ENCODE measurements at regions not wholly inside any gene's neighbourhood (a gene's known extent, or its start where the extent isn't known, plus 50 kb on each side); places are given as distances from the start of the nearest gene placed in this dataset.

DNA sequence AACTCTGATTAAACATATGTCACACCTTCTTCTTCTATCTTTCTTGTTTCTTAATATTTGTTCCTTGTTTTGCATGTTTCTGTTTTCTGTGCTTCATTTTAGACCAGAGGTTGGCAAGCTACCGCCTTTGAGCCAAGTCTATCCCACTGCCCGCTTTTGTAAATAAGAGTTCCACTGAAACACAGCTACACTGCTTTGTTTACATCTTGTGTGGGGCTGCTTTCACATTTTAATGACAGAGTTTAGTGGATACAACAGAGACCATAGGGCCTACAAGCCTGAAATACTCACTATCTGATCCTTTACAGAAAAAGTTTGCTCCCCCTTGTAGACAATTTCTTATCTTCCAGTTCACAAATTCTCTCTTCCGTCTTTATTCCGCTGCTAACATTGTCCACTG lies 109.4 kb upstream of the SPACA1 start:
- DNase-seq (ENCODE audit: low read depth) = no peak

DNA sequence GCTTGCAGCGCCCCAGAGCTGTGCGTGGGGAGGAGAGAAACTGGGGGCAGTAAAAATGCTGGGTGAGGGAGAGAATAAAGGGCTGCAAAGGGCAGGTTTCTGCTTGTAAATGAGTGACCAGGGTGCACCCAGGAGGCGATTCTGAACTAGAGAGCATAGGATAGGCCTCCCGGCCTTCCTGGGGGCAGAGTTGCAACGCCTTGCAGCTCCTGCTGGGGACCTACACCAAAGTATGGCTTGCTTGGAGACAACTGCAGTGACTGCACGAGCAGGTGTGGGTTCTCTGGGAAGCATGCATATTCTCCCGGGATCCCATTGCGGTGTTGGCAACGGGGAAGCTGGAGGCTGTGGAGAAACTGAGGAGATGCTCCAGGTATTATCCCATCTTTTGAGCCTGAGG lies 111.6 kb upstream of the SPACA1 start:
- no peak for DNase-seq (ENCODE audit: low read depth)

- DNase-seq (ENCODE audit: low read depth) = no peak
Observed at GRCh38 chr6:87935196-87935595, 112.4 kb upstream of the SPACA1 start.

DNA sequence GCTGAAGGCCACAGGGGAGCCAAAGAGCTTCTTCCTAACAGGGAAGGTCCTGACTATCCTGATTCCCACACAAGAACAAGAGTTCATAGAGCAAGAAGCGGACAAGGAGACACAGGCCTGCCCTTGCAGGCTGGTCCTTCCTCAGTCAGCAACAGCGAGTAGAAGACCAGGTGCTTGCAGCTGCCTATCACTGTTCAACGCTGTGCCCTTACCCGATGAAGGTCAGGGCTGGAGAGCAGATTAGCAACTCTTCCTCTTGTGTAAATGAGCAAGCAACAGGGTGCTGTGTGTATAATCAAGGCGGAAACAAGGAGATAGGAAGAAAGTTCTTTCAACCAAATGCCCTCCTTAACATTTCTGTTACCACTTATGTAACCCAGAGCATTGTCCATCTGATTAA lies 115.3 kb upstream of the SPACA1 start:
- DNase-seq (ENCODE audit: low read depth) = no peak

DNA sequence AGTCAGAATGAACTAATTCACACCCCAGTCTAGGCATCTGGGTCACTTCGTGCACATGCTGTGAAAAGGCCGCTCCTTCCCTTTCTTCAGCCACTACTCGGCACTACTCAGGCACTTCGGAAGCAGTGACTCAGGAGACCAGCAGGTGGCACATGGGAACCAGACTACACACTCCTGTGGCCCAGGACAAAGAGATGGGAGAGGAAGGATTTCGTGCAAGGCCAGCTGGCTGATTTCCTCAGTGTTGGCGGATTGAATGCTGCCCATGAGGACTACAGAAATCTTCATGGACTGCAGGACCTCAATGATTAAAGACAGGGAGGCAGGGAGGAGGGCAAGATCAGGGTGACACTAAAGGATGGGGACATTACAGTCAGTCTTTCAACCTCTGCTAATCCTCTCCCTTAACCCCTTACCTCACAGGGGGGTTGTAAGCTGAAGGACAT lies 117.8 kb upstream of the SPACA1 start:
- peak; percentile 73 for DNase-seq (ENCODE audit: low read depth)

GRCh38 chr6:87926687-87927086 lies 121.0 kb upstream of the SPACA1 start:
- DNase-seq (ENCODE audit: low read depth) = no peak

GRCh38 chr6:87926072-87926471 lies 121.6 kb upstream of the SPACA1 start:
- DNase-seq (ENCODE audit: low read depth) = no peak

DNA sequence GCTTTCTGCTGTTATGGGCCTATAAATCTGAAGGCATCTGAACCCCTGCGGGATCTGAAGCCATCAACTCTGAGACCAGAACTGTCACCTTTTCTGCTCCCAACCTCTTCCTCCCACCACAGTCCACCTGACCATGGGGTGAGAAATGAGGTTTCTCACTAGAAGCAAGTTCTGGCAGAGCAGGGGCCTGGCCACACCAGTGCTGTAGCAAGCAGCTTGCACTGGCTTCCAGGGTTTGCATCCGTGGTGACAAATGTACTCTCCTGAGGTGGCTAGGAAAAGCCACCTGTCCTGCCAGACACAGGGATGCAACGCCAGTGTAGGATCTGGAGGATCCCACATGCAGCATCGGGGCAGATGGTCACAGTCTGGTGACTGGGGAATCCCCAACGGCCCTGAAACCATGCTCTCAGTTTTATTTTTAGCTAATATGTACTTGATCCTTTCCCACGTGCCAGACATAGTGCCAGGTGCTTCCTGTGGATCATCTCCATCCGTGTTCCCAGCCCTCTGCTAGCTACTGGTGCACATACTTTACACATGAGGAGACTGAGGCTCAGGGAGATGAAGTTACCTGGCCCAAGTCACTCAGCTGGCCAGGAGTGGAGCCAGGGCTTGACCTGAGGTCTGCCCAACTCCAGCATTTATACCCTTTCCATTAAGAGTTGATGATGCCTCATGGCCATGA lies 122.1 kb upstream of the SPACA1 start:
- no peak for DNase-seq (ENCODE audit: low read depth)

GRCh38 chr6:87923389-87924050 lies 124.1 kb upstream of the SPACA1 start:
- no peak for DNase-seq (ENCODE audit: low read depth)

DNA sequence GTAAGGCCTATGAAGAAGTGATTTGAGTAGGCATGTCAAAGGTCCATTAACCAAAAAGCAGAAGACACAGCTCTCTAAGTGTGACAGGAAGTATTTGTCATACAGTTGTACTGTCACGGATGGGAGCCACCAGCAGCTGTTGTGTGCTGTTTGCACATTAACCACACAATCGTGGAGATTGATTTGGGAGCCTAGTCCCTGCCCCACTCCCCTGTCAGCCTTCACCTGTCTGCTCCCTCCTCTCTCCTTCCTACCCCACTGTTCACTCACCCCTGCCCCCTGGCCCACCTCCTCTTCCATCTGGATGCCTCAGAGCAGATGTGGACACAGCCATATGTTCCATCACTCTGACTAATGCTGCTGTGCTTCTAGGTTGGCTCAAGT lies 124.7 kb upstream of the SPACA1 start:
- DNase-seq (ENCODE audit: low read depth) = no peak

DNA sequence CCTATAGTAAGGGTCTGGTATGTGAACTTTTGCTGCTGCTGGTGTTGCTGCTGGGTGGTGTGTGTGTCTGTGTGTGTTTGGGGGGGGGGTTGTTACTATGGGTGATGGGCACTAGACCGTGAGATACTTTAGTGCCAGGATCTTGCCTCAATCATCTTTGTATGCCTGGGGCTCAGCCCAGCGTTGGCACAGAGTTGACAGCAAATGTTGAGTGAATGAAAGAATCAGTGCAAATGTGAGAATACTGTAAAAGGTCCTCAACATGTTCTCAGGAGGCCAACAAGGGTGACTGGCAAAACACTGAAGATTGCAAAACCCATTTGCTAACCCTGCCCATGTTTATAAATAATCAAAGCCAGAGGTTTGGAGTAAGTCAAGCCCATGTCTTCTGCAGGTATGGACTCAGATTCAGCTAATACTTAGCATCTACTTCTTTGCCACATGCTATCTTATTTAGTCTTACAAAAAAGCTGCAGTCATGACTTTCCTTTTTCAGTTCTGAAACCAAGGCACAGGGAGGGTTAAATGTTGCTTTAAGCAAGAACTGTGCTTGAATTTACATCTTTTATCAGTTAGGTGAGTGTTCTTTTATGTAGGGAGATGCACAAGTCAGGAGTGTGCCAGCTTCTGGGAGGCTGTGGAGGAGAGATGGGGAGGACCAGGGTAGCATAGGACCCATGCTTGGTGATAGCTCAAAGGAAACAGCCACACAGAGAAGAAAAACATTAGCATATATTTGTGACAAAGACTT lies 125.3 kb upstream of the SPACA1 start:
- no peak for DNase-seq (ENCODE audit: low read depth)

DNA sequence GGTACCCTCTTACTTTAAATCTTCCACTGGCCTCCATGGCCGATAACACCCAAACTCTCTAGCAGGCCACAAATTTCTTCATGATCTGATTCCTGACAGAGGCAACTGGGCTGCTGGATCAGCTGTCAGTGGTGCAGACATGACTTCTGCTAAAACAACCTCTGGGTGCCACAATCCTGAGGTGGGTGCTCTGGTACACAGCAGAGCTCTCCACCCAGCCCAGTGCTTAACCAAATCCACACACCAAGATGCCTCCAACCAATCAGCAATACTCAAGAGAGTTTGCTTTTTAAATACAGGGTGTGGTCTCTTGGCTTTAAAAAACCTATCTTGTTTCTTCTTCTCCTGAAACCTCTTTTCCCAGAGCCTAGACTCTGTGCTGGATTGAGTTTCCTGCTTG lies 126.6 kb upstream of the SPACA1 start:
- DNase-seq (ENCODE audit: low read depth) = no peak

GRCh38 chr6:87920245-87920644 lies 127.4 kb upstream of the SPACA1 start:
- no peak for DNase-seq (ENCODE audit: low read depth)

GRCh38 chr6:87919416-87919815 lies 128.2 kb upstream of the SPACA1 start:
- no peak for DNase-seq (ENCODE audit: low read depth)

DNA sequence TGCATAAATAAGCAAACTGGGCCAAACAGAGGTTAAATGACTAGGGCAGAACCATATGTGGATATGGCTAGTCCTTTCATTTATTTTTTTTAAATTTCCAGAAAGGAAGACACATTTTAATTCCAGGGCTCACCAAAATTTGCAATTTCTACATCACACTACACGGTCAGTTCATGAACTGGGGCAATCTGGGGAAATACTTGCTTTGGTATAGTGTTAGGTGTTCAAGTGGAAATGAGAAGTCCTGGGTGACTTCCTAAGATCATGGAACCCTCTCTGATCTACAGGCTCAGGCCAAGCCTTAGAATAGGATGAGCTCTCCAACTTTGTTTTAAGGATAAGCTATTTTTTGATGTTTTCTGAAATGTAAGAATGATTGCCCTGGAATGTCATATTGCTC lies 128.6 kb upstream of the SPACA1 start:
- no peak for DNase-seq (ENCODE audit: low read depth)

GRCh38 chr6:87918461-87918941 lies 129.1 kb upstream of the SPACA1 start:
- no peak for DNase-seq (ENCODE audit: low read depth)

- DNase-seq (ENCODE audit: low read depth) = no peak
Observed at GRCh38 chr6:87917886-87918285, 129.8 kb upstream of the SPACA1 start.

GRCh38 chr6:87916446-87916845 lies 131.2 kb upstream of the SPACA1 start:
- DNase-seq (ENCODE audit: low read depth) = no peak

- no peak for DNase-seq (ENCODE audit: low read depth)
Observed at GRCh38 chr6:87914637-87915395, 132.8 kb upstream of the SPACA1 start.

DNA sequence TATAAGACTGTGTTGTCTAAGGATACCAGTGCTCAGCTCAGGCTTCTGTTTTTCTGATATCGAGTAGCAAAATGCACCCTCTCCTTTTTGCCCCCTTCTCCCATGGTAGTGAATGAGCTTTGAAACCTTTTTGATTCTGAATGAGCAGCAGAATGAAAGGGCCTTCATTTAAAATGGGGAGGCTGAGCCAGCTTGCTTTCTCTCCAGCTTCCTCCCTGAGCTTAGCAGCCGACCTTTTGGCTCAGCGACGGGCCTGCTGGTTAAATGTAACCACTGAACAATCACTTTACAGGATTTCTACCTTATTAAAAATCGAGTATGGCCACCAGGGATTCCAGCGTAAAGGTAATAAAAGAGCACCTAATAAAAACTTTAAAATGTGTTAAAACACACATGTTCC lies 133.7 kb upstream of the SPACA1 start:
- no peak for DNase-seq (ENCODE audit: low read depth)

- DNase-seq (ENCODE audit: low read depth) = no peak
Observed at GRCh38 chr6:87912102-87912501, 135.5 kb upstream of the SPACA1 start.

DNA sequence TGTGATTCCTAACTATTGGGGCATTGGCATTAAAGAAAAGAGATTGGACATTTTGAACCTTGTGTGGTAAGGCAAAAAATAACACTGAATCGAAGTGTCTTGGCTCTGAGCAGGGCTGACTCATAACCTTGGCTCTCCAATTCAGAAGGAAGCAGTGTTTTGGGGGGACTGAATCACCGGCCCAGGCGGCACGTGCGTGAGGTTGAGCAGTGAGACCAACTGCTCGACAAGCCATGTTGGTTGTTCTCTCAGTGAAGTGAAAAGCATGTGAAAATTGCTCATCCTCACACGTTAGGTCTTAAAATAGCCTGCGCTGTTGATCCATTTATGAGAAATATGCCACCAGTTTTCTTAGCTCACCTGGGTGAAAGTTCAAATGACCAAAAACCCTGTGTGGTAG lies 137.8 kb upstream of the SPACA1 start:
- DNase-seq (ENCODE audit: low read depth) = peak; percentile 93

All from HT1080 (cell line).